LoVo (cell line): ENCODE measurements at regions not wholly inside any gene's neighbourhood (a gene's known extent, or its start where the extent isn't known, plus 50 kb on each side); places are given as distances from the start of the nearest gene placed in this dataset.
"Not testable (repeated sequence)": the region's sequence is repeated elsewhere in the genome, so short reads cannot be mapped to it uniquely, and the experiment has no call there.

ENCODE experiments used
- DNase-seq: peaks from one replicate; pipeline ENCODE4 v3.0.0-alpha.2; 2016; ENCODE audit warnings: low spot score

- no peak for DNase-seq
Observed at GRCh38 chr5:91929522-91929817, 546.4 kb upstream of the ARRDC3 start.

GRCh38 chr5:91928754-91929521, 545.8 kb upstream of the ARRDC3 start:
- DNase-seq = peak; percentile 68

GRCh38 chr5:91927439-91927838, 544.3 kb upstream of the ARRDC3 start:
- DNase-seq = no peak

GRCh38 chr5:91925249-91925648, 542.1 kb upstream of the ARRDC3 start:
- DNase-seq = no peak

GRCh38 chr5:91917037-91917814, 534.1 kb upstream of the ARRDC3 start:
- DNase-seq = not testable (repeated sequence)

GRCh38 chr5:91910655-91911054, 527.5 kb upstream of the ARRDC3 start:
- DNase-seq = no peak

- DNase-seq = no peak
Observed at GRCh38 chr5:91910247-91910646, 527.1 kb upstream of the ARRDC3 start.

- no peak for DNase-seq
Observed at GRCh38 chr5:91906494-91906893, 523.4 kb upstream of the ARRDC3 start.

GRCh38 chr5:91906027-91906426, 522.9 kb upstream of the ARRDC3 start:
- DNase-seq = no peak

- no peak for DNase-seq
Observed at GRCh38 chr5:91898898-91899297, 515.8 kb upstream of the ARRDC3 start.

- no peak for DNase-seq
Observed at GRCh38 chr5:91898019-91898418, 514.9 kb upstream of the ARRDC3 start.

- no peak for DNase-seq
Observed at GRCh38 chr5:91888810-91889209, 505.7 kb upstream of the ARRDC3 start.

GRCh38 chr5:91885291-91886265, 502.5 kb upstream of the ARRDC3 start:
- DNase-seq = no peak

- no peak for DNase-seq
Observed at GRCh38 chr5:91884036-91884435, 500.9 kb upstream of the ARRDC3 start.

GRCh38 chr5:91875196-91875779, 492.2 kb upstream of the ARRDC3 start:
- DNase-seq = no peak

- no peak for DNase-seq
Observed at GRCh38 chr5:91867799-91868198, 484.7 kb upstream of the ARRDC3 start.

- DNase-seq = no peak
Observed at GRCh38 chr5:91865915-91866314, 482.8 kb upstream of the ARRDC3 start.

GRCh38 chr5:91864962-91865361, 481.8 kb upstream of the ARRDC3 start:
- DNase-seq = no peak

- no peak for DNase-seq
Observed at GRCh38 chr5:91851670-91852069, 468.6 kb upstream of the ARRDC3 start.

GRCh38 chr5:91850031-91850430, 466.9 kb upstream of the ARRDC3 start:
- DNase-seq = no peak

- no peak for DNase-seq
Observed at GRCh38 chr5:91849069-91849468, 466.0 kb upstream of the ARRDC3 start.

- DNase-seq = peak; percentile 33
Observed at GRCh38 chr5:91848453-91848852, 465.3 kb upstream of the ARRDC3 start.
